GM23338 (cell line): ENCODE measurements at regions not wholly inside any gene's neighbourhood (a gene's known extent, or its start where the extent isn't known, plus 50 kb on each side); places are given as distances from the start of the nearest gene placed in this dataset.

ENCODE experiments used
- ATAC-seq: fragments of 200-7000 bp; cut with Tn5 transposase; 3 replicates; pipeline ENCODE4 v1.9.1; 2020
- DNase-seq: peaks from one replicate; pipeline ENCODE4 v3.0.0-alpha.2; 2015; ENCODE audit warnings: low spot score
- H2AFZ ChIP-seq: fragments of 200-600 bp; sonication (generic); 2 replicates; pipeline ENCODE4 v1.8.0; 2016; ENCODE audit warnings: antibody characterized with exemption, mild to moderate bottlenecking, moderate library complexity
- H3F3A ChIP-seq: fragments of 200-600 bp; sonication (generic); replicated peaks from 2 replicates; pipeline ENCODE4 v1.8.0; 2017; ENCODE audit warnings: antibody characterized with exemption, mixed run types, low read depth
- H3K27ac ChIP-seq: fragments of 200-600 bp; sonication (generic); 2 replicates; pipeline ENCODE4 v1.6.1; 2016; ENCODE audit warnings: low read depth
- H3K27me3 ChIP-seq: fragments of 200-600 bp; sonication (generic); 2 replicates; pipeline ENCODE4 v1.8.0; 2016; ENCODE audit warnings: mild to moderate bottlenecking, mixed run types, moderate library complexity; ENCODE audit not compliant: insufficient read depth
- H3K36me3 ChIP-seq: fragments of 200-600 bp; sonication (generic); 2 replicates; pipeline ENCODE4 v1.8.0; 2016; ENCODE audit warnings: mild to moderate bottlenecking; ENCODE audit not compliant: insufficient read depth
- H3K4me1 ChIP-seq: fragments of 200-600 bp; sonication (generic); 2 replicates; pipeline ENCODE4 v1.8.0; 2016; ENCODE audit warnings: mild to moderate bottlenecking, moderate library complexity; ENCODE audit not compliant: insufficient read depth
- H3K4me2 ChIP-seq: fragments of 200-600 bp; sonication (generic); 2 replicates; pipeline ENCODE4 v1.7.1; 2017; ENCODE audit warnings: mixed run types
- H3K4me3 ChIP-seq: fragments of 200-600 bp; sonication (generic); 2 replicates; pipeline ENCODE4 v1.6.1; 2016; ENCODE audit warnings: mixed run types
- H3K79me2 ChIP-seq: fragments of 200-600 bp; sonication (generic); replicated peaks from 2 replicates; pipeline ENCODE4 v1.8.0; 2017; ENCODE audit warnings: mild to moderate bottlenecking; ENCODE audit not compliant: insufficient read depth
- H3K9me2 ChIP-seq: fragments of 200-600 bp; sonication (generic); 2 replicates; pipeline ENCODE4 v1.8.0; 2017; ENCODE audit not compliant: insufficient read depth
- H4K20me1 ChIP-seq: fragments of 200-600 bp; sonication (generic); replicated peaks from 2 replicates; pipeline ENCODE4 v1.8.0; 2017; ENCODE audit warnings: mild to moderate bottlenecking; ENCODE audit not compliant: insufficient read depth
- H3K27ac Mint-ChIP-seq: 2 replicates; pipeline ENCODE4 v1.8.0; 2020; ENCODE audit warnings: inconsistent platforms, mild to moderate bottlenecking, moderate library complexity, mixed read lengths
- H3K27me3 Mint-ChIP-seq: 3 replicates; pipeline ENCODE4 v1.8.0; 2022; ENCODE audit warnings: low read depth, mild to moderate bottlenecking, moderate library complexity, mixed read lengths, inconsistent platforms; ENCODE audit not compliant: insufficient read depth, poor library complexity
- H3K36me3 Mint-ChIP-seq: 3 replicates; pipeline ENCODE4 v1.8.0; 2021; ENCODE audit warnings: low read depth, mild to moderate bottlenecking, inconsistent platforms, moderate library complexity, mixed read lengths
- H3K4me1 Mint-ChIP-seq: 3 replicates; pipeline ENCODE4 v1.8.0; 2020; ENCODE audit warnings: mild to moderate bottlenecking, inconsistent platforms, mixed read lengths
- H3K4me3 Mint-ChIP-seq: 3 replicates; pipeline ENCODE4 v1.8.0; 2021; ENCODE audit warnings: moderate library complexity, mild to moderate bottlenecking, inconsistent platforms, mixed read lengths
- H3K9me3 Mint-ChIP-seq: 3 replicates; pipeline ENCODE4 v1.8.0; 2020; ENCODE audit warnings: moderate library complexity, mild to moderate bottlenecking, inconsistent platforms, mixed read lengths
- CREB1 ChIP-seq: fragments of 250-450 bp; sonication (Bioruptor Pico); IDR thresholded peaks from 2 replicates; pipeline ENCODE4 v1.5.0; 2020; ENCODE audit warnings: low read depth, mild to moderate bottlenecking, moderate library complexity
- EZH2 ChIP-seq: fragments of 200-600 bp; sonication (generic); IDR thresholded peaks from one replicate; pipeline ENCODE4 v1.8.0; 2017; ENCODE audit warnings: antibody characterized with exemption, mild to moderate bottlenecking, low read depth; ENCODE audit not compliant: unreplicated experiment
- EZH2phosphoT487 ChIP-seq: fragments of 200-600 bp; sonication (generic); IDR thresholded peaks from one replicate; pipeline ENCODE4 v1.8.1; 2018; ENCODE audit warnings: antibody characterized with exemption; ENCODE audit not compliant: unreplicated experiment
- JUNB ChIP-seq: IDR thresholded peaks from one replicate; pipeline ENCODE4 v1.6.1; 2016; ENCODE audit warnings: antibody characterized with exemption; ENCODE audit not compliant: unreplicated experiment
- NANOG ChIP-seq: IDR thresholded peaks from 2 replicates; pipeline ENCODE4 v1.6.1; 2016; ENCODE audit warnings: antibody characterized with exemption, borderline replicate concordance
- POLR2AphosphoS5 ChIP-seq: IDR thresholded peaks from 2 replicates; pipeline ENCODE4 v1.6.1; 2016; ENCODE audit warnings: antibody characterized with exemption, low read depth
- STAT1 ChIP-seq: IDR thresholded peaks from one replicate; pipeline ENCODE4 v1.6.1; 2016; ENCODE audit warnings: antibody characterized with exemption; ENCODE audit not compliant: unreplicated experiment
- ZNF114 ChIP-seq: fragments of 250-450 bp; sonication (Bioruptor Pico); IDR thresholded peaks from 2 replicates; pipeline ENCODE4 v1.5.0; 2020; ENCODE audit warnings: mild to moderate bottlenecking, moderate library complexity
- ZNF331 ChIP-seq: fragments of 250-450 bp; sonication (Bioruptor Pico); IDR thresholded peaks from 2 replicates; pipeline ENCODE4 v1.5.0; 2020; ENCODE audit warnings: low read depth, mild to moderate bottlenecking, moderate library complexity
- TF ChIP-seq, protein P1 (sequence below): IDR thresholded peaks from one replicate; pipeline ENCODE4 v1.6.1; 2018; ENCODE audit warnings: antibody characterized with exemption; ENCODE audit not compliant: unreplicated experiment
- TF ChIP-seq, protein P2 (sequence below): IDR thresholded peaks from 2 replicates; pipeline ENCODE4 v1.6.1; 2016; ENCODE audit warnings: antibody characterized with exemption
- TF ChIP-seq, protein P3 (sequence below), 2 experiments: fragments of 200-600 bp in 1 of 2; sonication (generic) in 1 of 2; conservative IDR thresholded peaks; 2 replicates each; pipeline versions ENCODE4 v1.5.1 to v1.6.1; 2016 to 2017; ENCODE audit warnings: antibody characterized with exemption in 2 of 2, low read depth in 2 of 2, mild to moderate bottlenecking in 2 of 2, moderate library complexity in 1 of 2
- TF ChIP-seq, protein P4 (sequence below): fragments of 250-450 bp; sonication (Bioruptor Pico); IDR thresholded peaks from 2 replicates; pipeline ENCODE4 v1.5.0; 2020; ENCODE audit warnings: mild to moderate bottlenecking, moderate library complexity

DNA sequence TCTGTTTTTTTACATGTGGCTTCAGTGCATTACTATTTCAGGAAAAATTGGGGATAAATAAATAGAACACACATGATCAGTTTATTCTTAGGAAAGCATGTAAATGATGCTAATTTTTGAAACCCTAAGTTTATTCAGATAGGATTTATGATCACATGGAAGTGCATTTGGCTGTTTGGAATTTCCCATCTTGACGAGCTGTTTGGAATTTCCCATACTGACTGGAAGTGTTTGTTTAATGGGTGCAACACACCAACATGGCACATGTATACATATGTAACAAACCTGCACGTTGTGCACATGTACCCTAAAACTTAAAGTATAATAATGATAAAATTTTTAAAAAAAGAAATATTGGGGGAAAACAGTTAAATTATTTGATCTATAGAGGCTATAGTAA is 79.5 kb downstream of the COL6A6 start:
- H3F3A ChIP-seq, result no peaks in the 10 kb centered on the region
- no peaks in the 10 kb centered on the region for H3K36me3 Mint-ChIP-seq
- no peaks in the 10 kb centered on the region; the same call in 2 of the 3 replicates for H3K9me3 Mint-ChIP-seq
- H3K4me1 ChIP-seq, result no peaks in the 10 kb centered on the region
- H3K4me1 Mint-ChIP-seq, result no peaks in the 10 kb centered on the region
- no peak for DNase-seq
- no peak overlapping the region for H3K27ac ChIP-seq
- H2AFZ ChIP-seq, result no peak overlapping the region
- no peak for ATAC-seq
- H3K27me3 ChIP-seq, result no peaks in the 10 kb centered on the region
- H4K20me1 ChIP-seq, result no peaks in the 10 kb centered on the region
- no peaks in the 10 kb centered on the region for H3K9me2 ChIP-seq
- H3K79me2 ChIP-seq, result no peaks in the 10 kb centered on the region
- H3K27ac Mint-ChIP-seq, result no peak overlapping the region
- no peaks in the 10 kb centered on the region for H3K27me3 Mint-ChIP-seq
- no peak overlapping the region for H3K4me3 ChIP-seq
- H3K36me3 ChIP-seq, result no peaks in the 10 kb centered on the region
- H3K4me3 Mint-ChIP-seq, result no peak overlapping the region
- no peak overlapping the region for H3K4me2 ChIP-seq
- TF ChIP-seq ZNF331 (CRISPR knock-in tag) (no peak), EZH2 (no peak), CREB1 (no peak), POLR2AphosphoS5 (no peak), EZH2phosphoT487 (no peak), JUNB (no peak), ZNF114 (CRISPR knock-in tag) (no peak), STAT1 (no peak), NANOG (no peak)
- TF ChIP-seq, protein P1, sequence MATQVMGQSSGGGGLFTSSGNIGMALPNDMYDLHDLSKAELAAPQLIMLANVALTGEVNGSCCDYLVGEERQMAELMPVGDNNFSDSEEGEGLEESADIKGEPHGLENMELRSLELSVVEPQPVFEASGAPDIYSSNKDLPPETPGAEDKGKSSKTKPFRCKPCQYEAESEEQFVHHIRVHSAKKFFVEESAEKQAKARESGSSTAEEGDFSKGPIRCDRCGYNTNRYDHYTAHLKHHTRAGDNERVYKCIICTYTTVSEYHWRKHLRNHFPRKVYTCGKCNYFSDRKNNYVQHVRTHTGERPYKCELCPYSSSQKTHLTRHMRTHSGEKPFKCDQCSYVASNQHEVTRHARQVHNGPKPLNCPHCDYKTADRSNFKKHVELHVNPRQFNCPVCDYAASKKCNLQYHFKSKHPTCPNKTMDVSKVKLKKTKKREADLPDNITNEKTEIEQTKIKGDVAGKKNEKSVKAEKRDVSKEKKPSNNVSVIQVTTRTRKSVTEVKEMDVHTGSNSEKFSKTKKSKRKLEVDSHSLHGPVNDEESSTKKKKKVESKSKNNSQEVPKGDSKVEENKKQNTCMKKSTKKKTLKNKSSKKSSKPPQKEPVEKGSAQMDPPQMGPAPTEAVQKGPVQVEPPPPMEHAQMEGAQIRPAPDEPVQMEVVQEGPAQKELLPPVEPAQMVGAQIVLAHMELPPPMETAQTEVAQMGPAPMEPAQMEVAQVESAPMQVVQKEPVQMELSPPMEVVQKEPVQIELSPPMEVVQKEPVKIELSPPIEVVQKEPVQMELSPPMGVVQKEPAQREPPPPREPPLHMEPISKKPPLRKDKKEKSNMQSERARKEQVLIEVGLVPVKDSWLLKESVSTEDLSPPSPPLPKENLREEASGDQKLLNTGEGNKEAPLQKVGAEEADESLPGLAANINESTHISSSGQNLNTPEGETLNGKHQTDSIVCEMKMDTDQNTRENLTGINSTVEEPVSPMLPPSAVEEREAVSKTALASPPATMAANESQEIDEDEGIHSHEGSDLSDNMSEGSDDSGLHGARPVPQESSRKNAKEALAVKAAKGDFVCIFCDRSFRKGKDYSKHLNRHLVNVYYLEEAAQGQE, result no peak
- TF ChIP-seq, protein P2, sequence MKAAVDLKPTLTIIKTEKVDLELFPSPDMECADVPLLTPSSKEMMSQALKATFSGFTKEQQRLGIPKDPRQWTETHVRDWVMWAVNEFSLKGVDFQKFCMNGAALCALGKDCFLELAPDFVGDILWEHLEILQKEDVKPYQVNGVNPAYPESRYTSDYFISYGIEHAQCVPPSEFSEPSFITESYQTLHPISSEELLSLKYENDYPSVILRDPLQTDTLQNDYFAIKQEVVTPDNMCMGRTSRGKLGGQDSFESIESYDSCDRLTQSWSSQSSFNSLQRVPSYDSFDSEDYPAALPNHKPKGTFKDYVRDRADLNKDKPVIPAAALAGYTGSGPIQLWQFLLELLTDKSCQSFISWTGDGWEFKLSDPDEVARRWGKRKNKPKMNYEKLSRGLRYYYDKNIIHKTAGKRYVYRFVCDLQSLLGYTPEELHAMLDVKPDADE, result no peak
- TF ChIP-seq, protein P3, sequence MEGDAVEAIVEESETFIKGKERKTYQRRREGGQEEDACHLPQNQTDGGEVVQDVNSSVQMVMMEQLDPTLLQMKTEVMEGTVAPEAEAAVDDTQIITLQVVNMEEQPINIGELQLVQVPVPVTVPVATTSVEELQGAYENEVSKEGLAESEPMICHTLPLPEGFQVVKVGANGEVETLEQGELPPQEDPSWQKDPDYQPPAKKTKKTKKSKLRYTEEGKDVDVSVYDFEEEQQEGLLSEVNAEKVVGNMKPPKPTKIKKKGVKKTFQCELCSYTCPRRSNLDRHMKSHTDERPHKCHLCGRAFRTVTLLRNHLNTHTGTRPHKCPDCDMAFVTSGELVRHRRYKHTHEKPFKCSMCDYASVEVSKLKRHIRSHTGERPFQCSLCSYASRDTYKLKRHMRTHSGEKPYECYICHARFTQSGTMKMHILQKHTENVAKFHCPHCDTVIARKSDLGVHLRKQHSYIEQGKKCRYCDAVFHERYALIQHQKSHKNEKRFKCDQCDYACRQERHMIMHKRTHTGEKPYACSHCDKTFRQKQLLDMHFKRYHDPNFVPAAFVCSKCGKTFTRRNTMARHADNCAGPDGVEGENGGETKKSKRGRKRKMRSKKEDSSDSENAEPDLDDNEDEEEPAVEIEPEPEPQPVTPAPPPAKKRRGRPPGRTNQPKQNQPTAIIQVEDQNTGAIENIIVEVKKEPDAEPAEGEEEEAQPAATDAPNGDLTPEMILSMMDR (conservative IDR thresholded peaks at IDR 0.05; ENCODE audit: low read depth in 2 of 2), result no peak
- TF ChIP-seq, protein P4, sequence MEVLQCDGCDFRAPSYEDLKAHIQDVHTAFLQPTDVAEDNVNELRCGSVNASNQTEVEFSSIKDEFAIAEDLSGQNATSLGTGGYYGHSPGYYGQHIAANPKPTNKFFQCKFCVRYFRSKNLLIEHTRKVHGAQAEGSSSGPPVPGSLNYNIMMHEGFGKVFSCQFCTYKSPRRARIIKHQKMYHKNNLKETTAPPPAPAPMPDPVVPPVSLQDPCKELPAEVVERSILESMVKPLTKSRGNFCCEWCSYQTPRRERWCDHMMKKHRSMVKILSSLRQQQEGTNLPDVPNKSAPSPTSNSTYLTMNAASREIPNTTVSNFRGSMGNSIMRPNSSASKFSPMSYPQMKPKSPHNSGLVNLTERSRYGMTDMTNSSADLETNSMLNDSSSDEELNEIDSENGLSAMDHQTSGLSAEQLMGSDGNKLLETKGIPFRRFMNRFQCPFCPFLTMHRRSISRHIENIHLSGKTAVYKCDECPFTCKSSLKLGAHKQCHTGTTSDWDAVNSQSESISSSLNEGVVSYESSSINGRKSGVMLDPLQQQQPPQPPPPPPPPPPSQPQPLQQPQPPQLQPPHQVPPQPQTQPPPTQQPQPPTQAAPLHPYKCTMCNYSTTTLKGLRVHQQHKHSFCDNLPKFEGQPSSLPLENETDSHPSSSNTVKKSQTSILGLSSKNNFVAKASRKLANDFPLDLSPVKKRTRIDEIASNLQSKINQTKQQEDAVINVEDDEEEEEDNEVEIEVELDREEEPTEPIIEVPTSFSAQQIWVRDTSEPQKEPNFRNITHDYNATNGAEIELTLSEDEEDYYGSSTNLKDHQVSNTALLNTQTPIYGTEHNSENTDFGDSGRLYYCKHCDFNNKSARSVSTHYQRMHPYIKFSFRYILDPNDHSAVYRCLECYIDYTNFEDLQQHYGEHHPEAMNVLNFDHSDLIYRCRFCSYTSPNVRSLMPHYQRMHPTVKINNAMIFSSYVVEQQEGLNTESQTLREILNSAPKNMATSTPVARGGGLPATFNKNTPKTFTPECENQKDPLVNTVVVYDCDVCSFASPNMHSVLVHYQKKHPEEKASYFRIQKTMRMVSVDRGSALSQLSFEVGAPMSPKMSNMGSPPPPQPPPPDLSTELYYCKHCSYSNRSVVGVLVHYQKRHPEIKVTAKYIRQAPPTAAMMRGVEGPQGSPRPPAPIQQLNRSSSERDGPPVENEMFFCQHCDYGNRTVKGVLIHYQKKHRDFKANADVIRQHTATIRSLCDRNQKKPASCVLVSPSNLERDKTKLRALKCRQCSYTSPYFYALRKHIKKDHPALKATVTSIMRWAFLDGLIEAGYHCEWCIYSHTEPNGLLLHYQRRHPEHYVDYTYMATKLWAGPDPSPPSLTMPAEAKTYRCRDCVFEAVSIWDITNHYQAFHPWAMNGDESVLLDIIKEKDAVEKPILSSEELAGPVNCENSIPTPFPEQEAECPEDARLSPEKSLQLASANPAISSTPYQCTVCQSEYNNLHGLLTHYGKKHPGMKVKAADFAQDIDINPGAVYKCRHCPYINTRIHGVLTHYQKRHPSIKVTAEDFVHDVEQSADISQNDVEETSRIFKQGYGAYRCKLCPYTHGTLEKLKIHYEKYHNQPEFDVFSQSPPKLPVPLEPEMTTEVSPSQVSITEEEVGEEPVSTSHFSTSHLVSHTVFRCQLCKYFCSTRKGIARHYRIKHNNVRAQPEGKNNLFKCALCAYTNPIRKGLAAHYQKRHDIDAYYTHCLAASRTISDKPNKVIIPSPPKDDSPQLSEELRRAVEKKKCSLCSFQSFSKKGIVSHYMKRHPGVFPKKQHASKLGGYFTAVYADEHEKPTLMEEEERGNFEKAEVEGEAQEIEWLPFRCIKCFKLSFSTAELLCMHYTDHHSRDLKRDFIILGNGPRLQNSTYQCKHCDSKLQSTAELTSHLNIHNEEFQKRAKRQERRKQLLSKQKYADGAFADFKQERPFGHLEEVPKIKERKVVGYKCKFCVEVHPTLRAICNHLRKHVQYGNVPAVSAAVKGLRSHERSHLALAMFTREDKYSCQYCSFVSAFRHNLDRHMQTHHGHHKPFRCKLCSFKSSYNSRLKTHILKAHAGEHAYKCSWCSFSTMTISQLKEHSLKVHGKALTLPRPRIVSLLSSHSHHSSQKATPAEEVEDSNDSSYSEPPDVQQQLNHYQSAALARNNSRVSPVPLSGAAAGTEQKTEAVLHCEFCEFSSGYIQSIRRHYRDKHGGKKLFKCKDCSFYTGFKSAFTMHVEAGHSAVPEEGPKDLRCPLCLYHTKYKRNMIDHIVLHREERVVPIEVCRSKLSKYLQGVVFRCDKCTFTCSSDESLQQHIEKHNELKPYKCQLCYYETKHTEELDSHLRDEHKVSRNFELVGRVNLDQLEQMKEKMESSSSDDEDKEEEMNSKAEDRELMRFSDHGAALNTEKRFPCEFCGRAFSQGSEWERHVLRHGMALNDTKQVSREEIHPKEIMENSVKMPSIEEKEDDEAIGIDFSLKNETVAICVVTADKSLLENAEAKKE (CRISPR knock-in tag), result no peak
